A549 (cell line): ENCODE measurements at regions not wholly inside any gene's neighbourhood (a gene's known extent, or its start where the extent isn't known, plus 50 kb on each side); places are given as distances from the start of the nearest gene placed in this dataset.

ENCODE experiments used
- ATAC-seq, 2 experiments: fragments of 200-7000 bp in 1 of 2; fragments of >200 bp in 1 of 2; cut with Nextera tagmentation in 1 of 2; cut with Tn5 transposase in 1 of 2; 3 replicates each; pipeline versions ENCODE4 v1.8.0 to v1.9.1; 2018 to 2020; ENCODE audit warnings: mild to moderate bottlenecking in 1 of 2, moderate library complexity in 1 of 2
- CTCF ChIA-PET: fragments of 300-600 bp; sonication (Branson Sonifier 250); formaldehyde crosslinking; extraction: SDS; loops from one replicate; lab custom pipeline; 2021; ENCODE audit warnings: antibody characterized with exemption, inconsistent platforms; lab: Yijun Ruan, JAX
- POLR2A ChIA-PET: fragments of 350-600 bp; formaldehyde crosslinking; extraction: SDS; loops from one replicate; lab custom pipeline; 2021; ENCODE audit warnings: antibody characterized with exemption, inconsistent platforms; lab: Yijun Ruan, JAX
- DNase-seq, 2 experiments: peaks; one replicate each; pipeline versions ENCODE4 v3.0.0 to v3.0.0-alpha.2; 2011 to 2016; ENCODE audit warnings: low read depth in 1 of 2, low spot score in 1 of 2
- FAIRE-seq: peaks from 2 replicates; lab custom pipeline; 2011; peaks lifted over from hg19 to GRCh38; lab: Jason Lieb, UNC
- H3K27ac ChIP-seq, 2 experiments: fragments of >200 bp; sonication (Bioruptor Twin); formaldehyde crosslinking; 3 replicates each; pipeline ENCODE4 v1.5.1; 2016 to 2017
- H3K4me1 ChIP-seq: fragments of >200 bp; sonication (Bioruptor Twin); formaldehyde crosslinking; 3 replicates; pipeline ENCODE4 v1.6.1; 2016
- H3K4me2 ChIP-seq: fragments of >200 bp; sonication (Bioruptor Twin); formaldehyde crosslinking; 3 replicates; pipeline ENCODE4 v1.6.1; 2016
- H3K4me3 ChIP-seq: fragments of >200 bp; sonication (Bioruptor Twin); formaldehyde crosslinking; 3 replicates; pipeline ENCODE4 v1.5.1; 2016
- H3K9me3 ChIP-seq: fragments of >200 bp; sonication (Bioruptor Twin); formaldehyde crosslinking; 3 replicates; pipeline ENCODE4 v1.6.1; 2016
- BHLHE40 ChIP-seq: IDR thresholded peaks from 2 replicates; pipeline ENCODE4 v1.6.1; 2012; ENCODE audit warnings: low read depth, low read length, inconsistent platforms
- CHD4 ChIP-seq: fragments of 200-600 bp; sonication (generic); IDR thresholded peaks from 2 replicates; pipeline ENCODE4 v1.6.1; 2016; ENCODE audit warnings: antibody characterized with exemption, mild to moderate bottlenecking, borderline replicate concordance
- EHF ChIP-seq: fragments of 250-450 bp; sonication (Bioruptor Pico); IDR thresholded peaks from 2 replicates; pipeline ENCODE4 v1.5.0; 2020; ENCODE audit warnings: mild to moderate bottlenecking
- EHMT2 ChIP-seq: fragments of 200-600 bp; sonication (generic); IDR thresholded peaks from 2 replicates; pipeline ENCODE4 v1.6.1; 2016; ENCODE audit warnings: antibody characterized with exemption, low read depth, mild to moderate bottlenecking, moderate library complexity
- FOSL2 ChIP-seq, 2 experiments: fragments of 450-650 bp in 1 of 2; fragments of >200 bp in 1 of 2; sonication (Bioruptor Twin) in 1 of 2; formaldehyde crosslinking; IDR thresholded peaks; 2 replicates each; pipeline versions ENCODE4 v1.5.0 to v1.6.1; 2016 to 2020; ENCODE audit warnings: mild to moderate bottlenecking in 1 of 2, moderate library complexity in 1 of 2
- HEYL ChIP-seq: fragments of 250-450 bp; sonication (Bioruptor Pico); IDR thresholded peaks from 2 replicates; pipeline ENCODE4 v1.8.0; 2021; ENCODE audit warnings: mild to moderate bottlenecking, moderate library complexity
- HOXB13 ChIP-seq: fragments of 250-450 bp; sonication (Bioruptor Pico); IDR thresholded peaks from 2 replicates; pipeline ENCODE4 v1.5.0; 2020; ENCODE audit warnings: low read depth, mild to moderate bottlenecking, moderate library complexity
- HOXB5 ChIP-seq: fragments of 250-450 bp; sonication (Bioruptor Pico); IDR thresholded peaks from 2 replicates; pipeline ENCODE4 v1.5.0; 2020; ENCODE audit warnings: mild to moderate bottlenecking, moderate library complexity
- JUNB ChIP-seq: fragments of >200 bp; sonication (Bioruptor Twin); formaldehyde crosslinking; IDR thresholded peaks from 2 replicates; pipeline ENCODE4 v1.6.1; 2016
- KDM1A ChIP-seq: fragments of 200-600 bp; sonication (generic); IDR thresholded peaks from 2 replicates; pipeline ENCODE4 v1.6.1; 2016; ENCODE audit warnings: low read depth, mild to moderate bottlenecking
- KDM5A ChIP-seq: fragments of 200-600 bp; sonication (generic); IDR thresholded peaks from 2 replicates; pipeline ENCODE4 v1.6.1; 2016; ENCODE audit warnings: antibody characterized with exemption, mild to moderate bottlenecking
- MAFK ChIP-seq: fragments of 450-650 bp; IDR thresholded peaks from 2 replicates; pipeline ENCODE4 v1.6.1; 2014; ENCODE audit not compliant: partially characterized antibody
- MYC ChIP-seq: IDR thresholded peaks from 2 replicates; pipeline ENCODE4 v1.6.1; 2012; ENCODE audit warnings: mild to moderate bottlenecking, inconsistent platforms, low read length, improper control_type of control experiment, borderline replicate concordance
- NR3C1 ChIP-seq: fragments of >200 bp; sonication (Bioruptor Twin); formaldehyde crosslinking; IDR thresholded peaks from 3 replicates; pipeline ENCODE4 v1.6.1; 2017
- POLR2AphosphoS2 ChIP-seq: conservative IDR thresholded peaks from 2 replicates; pipeline ENCODE4 v1.6.1; 2012; ENCODE audit warnings: low read length, improper control_type of control experiment, inconsistent platforms
- RAD21 ChIP-seq, 2 experiments: fragments of >200 bp in 1 of 2; sonication (Bioruptor Twin) in 1 of 2; formaldehyde crosslinking in 1 of 2; IDR thresholded peaks in 1 of 2; conservative IDR thresholded peaks in 1 of 2; 2 replicates in 1 of 2; 3 replicates in 1 of 2; pipeline ENCODE4 v1.6.1; 2012 to 2018; ENCODE audit warnings: inconsistent platforms in 1 of 2
- RCOR1 ChIP-seq: fragments of 150-350 bp; IDR thresholded peaks from 2 replicates; pipeline ENCODE4 v1.6.1; 2014; ENCODE audit warnings: antibody characterized with exemption, low read length, low read depth
- RNF2 ChIP-seq: fragments of 200-600 bp; sonication (generic); IDR thresholded peaks from 2 replicates; pipeline ENCODE4 v1.6.1; 2016; ENCODE audit warnings: low read depth, mild to moderate bottlenecking, antibody characterized with exemption, moderate library complexity, borderline replicate concordance
- SMC3 ChIP-seq: fragments of >200 bp; sonication (Bioruptor Twin); formaldehyde crosslinking; IDR thresholded peaks from 3 replicates; pipeline ENCODE4 v1.6.1; 2018; ENCODE audit warnings: inconsistent platforms
- ZNF302 ChIP-seq: fragments of 250-450 bp; sonication (Bioruptor Pico); IDR thresholded peaks from 2 replicates; pipeline ENCODE4 v1.9.0; 2021; ENCODE audit warnings: inconsistent platforms, mild to moderate bottlenecking, moderate library complexity
- ZSCAN20 ChIP-seq: fragments of 250-450 bp; sonication (Bioruptor Pico); IDR thresholded peaks from 2 replicates; pipeline ENCODE4 v1.8.0; 2022; ENCODE audit warnings: mild to moderate bottlenecking, moderate library complexity
- WGBS: methylation state at CpG from one replicate; pipeline ENCODE4 v1.1.6; 2017; ENCODE audit errors: missing lambda C conversion rate; 5-methylcytosine and 5-hydroxymethylcytosine counted together
- TF ChIP-seq, protein P1 (sequence below): IDR thresholded peaks from 2 replicates; pipeline ENCODE4 v1.6.1; 2012; ENCODE audit warnings: low read depth, borderline replicate concordance
- TF ChIP-seq, protein P2 (sequence below): fragments of 250-450 bp; sonication (Bioruptor Pico); IDR thresholded peaks from 2 replicates; pipeline ENCODE4 v1.5.0; 2020; ENCODE audit warnings: low read depth, mild to moderate bottlenecking, moderate library complexity
- TF ChIP-seq, protein P3 (sequence below): fragments of >200 bp; sonication (Bioruptor Twin); formaldehyde crosslinking; IDR thresholded peaks from 3 replicates; pipeline ENCODE4 v1.5.1; 2016
- TF ChIP-seq, protein P4 (sequence below): IDR thresholded peaks from 2 replicates; pipeline ENCODE4 v1.6.1; 2012
- TF ChIP-seq, protein P5 (sequence below): fragments of 450-650 bp; IDR thresholded peaks from 2 replicates; pipeline ENCODE4 v1.6.1; 2014; ENCODE audit warnings: antibody characterized with exemption

DNA sequence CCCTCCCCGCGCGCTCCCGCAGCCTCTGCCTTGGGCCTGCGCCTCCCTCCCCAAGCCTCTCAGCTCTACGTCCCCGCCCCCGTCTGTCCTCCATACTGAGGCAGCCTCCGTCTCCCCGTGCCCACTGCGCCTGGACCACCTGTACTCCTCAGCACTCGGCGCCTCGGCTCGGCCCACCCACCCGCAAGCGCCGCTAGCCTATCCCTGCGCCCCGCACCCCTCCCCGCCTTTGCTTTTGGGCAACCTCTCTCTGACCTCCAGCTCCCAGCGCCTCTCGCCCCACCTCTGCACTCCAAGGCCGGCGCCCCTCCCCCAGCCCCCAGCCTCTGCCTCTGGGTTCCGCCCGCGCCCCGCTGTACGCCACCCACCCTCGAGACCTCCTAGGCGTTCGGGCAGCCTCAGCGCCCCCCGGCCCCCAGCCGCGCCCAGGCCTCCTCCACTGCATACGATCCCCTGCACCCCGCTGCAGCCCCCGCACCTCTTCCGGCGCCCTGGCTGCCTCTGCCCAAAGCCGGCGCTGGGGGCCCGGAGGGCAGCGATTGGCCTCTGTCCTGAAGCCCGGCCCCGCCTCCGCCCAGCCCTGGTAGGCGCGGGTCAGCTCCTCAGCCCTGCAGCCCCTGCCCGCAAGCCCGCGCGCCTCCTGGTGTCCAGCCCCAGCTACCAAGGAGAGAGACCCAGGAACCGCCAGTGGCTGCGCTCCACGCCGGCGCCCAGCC lies 279.8 kb upstream of the USP9Y start:
- ATAC-seq (peak; percentile 99 to 100), DNase-seq (peak; percentile 6 to 62)
- Histone ChIP-seq H3K4me3 (peak overlapping the region; percentile 52), H3K9me3 (no peaks in the 10 kb centered on the region), H3K4me2 (peak overlapping the region; percentile 70), H3K4me1 (no peaks in the 10 kb centered on the region)
- no CpG with 5 or more reads among the region's 60 CpGs for WGBS
- POLR2A ChIA-PET = no interaction called here
- CTCF ChIA-PET = no interaction called here
- no peak for TF ChIP-seq POLR2AphosphoS2
- no peak for TF ChIP-seq NR3C1
- no peak for TF ChIP-seq ZNF302
- no peak for TF ChIP-seq FOSL2 (IDR thresholded peaks at IDR 0.05)
- TF ChIP-seq FOSL2 (CRISPR knock-in tag; IDR thresholded peaks at IDR 0.05) = no peak
- TF ChIP-seq, protein P1, sequence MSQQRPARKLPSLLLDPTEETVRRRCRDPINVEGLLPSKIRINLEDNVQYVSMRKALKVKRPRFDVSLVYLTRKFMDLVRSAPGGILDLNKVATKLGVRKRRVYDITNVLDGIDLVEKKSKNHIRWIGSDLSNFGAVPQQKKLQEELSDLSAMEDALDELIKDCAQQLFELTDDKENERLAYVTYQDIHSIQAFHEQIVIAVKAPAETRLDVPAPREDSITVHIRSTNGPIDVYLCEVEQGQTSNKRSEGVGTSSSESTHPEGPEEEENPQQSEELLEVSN = no peak
- TF ChIP-seq EHMT2 = no peak
- no peak for TF ChIP-seq RCOR1
- no peak for TF ChIP-seq HEYL (CRISPR knock-in tag)
- TF ChIP-seq, protein P2, sequence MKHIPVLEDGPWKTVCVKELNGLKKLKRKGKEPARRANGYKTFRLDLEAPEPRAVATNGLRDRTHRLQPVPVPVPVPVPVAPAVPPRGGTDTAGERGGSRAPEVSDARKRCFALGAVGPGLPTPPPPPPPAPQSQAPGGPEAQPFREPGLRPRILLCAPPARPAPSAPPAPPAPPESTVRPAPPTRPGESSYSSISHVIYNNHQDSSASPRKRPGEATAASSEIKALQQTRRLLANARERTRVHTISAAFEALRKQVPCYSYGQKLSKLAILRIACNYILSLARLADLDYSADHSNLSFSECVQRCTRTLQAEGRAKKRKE (CRISPR knock-in tag) = no peak
- TF ChIP-seq KDM1A = no peak
- TF ChIP-seq, protein P3, sequence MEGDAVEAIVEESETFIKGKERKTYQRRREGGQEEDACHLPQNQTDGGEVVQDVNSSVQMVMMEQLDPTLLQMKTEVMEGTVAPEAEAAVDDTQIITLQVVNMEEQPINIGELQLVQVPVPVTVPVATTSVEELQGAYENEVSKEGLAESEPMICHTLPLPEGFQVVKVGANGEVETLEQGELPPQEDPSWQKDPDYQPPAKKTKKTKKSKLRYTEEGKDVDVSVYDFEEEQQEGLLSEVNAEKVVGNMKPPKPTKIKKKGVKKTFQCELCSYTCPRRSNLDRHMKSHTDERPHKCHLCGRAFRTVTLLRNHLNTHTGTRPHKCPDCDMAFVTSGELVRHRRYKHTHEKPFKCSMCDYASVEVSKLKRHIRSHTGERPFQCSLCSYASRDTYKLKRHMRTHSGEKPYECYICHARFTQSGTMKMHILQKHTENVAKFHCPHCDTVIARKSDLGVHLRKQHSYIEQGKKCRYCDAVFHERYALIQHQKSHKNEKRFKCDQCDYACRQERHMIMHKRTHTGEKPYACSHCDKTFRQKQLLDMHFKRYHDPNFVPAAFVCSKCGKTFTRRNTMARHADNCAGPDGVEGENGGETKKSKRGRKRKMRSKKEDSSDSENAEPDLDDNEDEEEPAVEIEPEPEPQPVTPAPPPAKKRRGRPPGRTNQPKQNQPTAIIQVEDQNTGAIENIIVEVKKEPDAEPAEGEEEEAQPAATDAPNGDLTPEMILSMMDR = 0 out of 3 replicates have a peak, but pooled peaks have one; percentile 17
- no peak for TF ChIP-seq HOXB5 (CRISPR knock-in tag)
- TF ChIP-seq, protein P4, sequence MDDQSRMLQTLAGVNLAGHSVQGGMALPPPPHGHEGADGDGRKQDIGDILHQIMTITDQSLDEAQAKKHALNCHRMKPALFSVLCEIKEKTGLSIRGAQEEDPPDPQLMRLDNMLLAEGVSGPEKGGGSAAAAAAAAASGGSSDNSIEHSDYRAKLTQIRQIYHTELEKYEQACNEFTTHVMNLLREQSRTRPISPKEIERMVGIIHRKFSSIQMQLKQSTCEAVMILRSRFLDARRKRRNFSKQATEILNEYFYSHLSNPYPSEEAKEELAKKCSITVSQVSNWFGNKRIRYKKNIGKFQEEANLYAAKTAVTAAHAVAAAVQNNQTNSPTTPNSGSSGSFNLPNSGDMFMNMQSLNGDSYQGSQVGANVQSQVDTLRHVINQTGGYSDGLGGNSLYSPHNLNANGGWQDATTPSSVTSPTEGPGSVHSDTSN = no peak
- no peak for TF ChIP-seq JUNB
- TF ChIP-seq MYC = no peak
- TF ChIP-seq KDM5A = no peak
- TF ChIP-seq, protein P5, sequence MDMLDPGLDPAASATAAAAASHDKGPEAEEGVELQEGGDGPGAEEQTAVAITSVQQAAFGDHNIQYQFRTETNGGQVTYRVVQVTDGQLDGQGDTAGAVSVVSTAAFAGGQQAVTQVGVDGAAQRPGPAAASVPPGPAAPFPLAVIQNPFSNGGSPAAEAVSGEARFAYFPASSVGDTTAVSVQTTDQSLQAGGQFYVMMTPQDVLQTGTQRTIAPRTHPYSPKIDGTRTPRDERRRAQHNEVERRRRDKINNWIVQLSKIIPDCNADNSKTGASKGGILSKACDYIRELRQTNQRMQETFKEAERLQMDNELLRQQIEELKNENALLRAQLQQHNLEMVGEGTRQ = no peak
- TF ChIP-seq ZSCAN20 (CRISPR knock-in tag) = no peak
- peak; percentile 13 to 38; a peak in 2 of 5 replicates for TF ChIP-seq RAD21 (conservative IDR thresholded peaks at IDR 0.05 in 1 of 2, IDR thresholded peaks at IDR 0.05 in 1 of 2)
- TF ChIP-seq EHF (CRISPR knock-in tag) = no peak
- peak; percentile 44 for TF ChIP-seq SMC3
- no peak for TF ChIP-seq MAFK
- TF ChIP-seq BHLHE40 = no peak
- TF ChIP-seq, all 56 proteins: peak for 3
- no peak for FAIRE-seq
- peak overlapping the region; percentile 65 to 88 for H3K27ac ChIP-seq

DNA sequence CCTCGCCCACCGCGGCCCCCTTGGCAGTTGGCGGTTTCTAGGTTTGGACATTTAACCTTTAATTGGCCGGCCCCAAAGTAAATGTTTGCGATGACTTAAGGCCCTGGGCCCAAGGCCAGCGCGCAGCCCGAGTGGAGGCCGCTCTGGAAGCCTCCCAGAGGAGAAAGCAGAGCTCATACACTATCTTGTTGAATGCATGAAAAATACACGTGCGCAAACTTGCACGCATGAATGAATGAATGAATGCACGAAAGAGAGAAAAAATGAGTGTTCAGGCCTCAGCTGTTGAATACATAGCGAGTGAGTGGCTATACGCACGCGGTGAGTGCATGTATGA lies 279.3 kb upstream of the USP9Y start:
- TF ChIP-seq CHD4 (no peak), JUNB (no peak), RNF2 (no peak), RAD21 (conservative IDR thresholded peaks at IDR 0.05 in 1 of 2, IDR thresholded peaks at IDR 0.05 in 1 of 2) (0 out of 5 replicates have a peak, but pooled peaks of 1 of the 2 experiments have one; percentile 2), HOXB13 (CRISPR knock-in tag) (no peak)
- H3K9me3 ChIP-seq = no peaks in the 10 kb centered on the region
- peak overlapping the region; percentile 70 for H3K4me2 ChIP-seq
- FAIRE-seq (no peak), ATAC-seq (peak; percentile 57 to 69; a peak in 5 of 6 replicates), DNase-seq (no peak)
- 42% methylated on average over 10 of the region's 18 CpGs for WGBS
- H3K4me3 ChIP-seq = peak overlapping the region; percentile 52
- POLR2A ChIA-PET = no interaction called here
- H3K27ac ChIP-seq = peak overlapping the region in 1 of 2 experiments; percentile 88; a peak in 4 of 6 replicates
- CTCF ChIA-PET = no interaction called here
- no peaks in the 10 kb centered on the region for H3K4me1 ChIP-seq
